B cell (primary cell): ENCODE measurements at regions not wholly inside any gene's neighbourhood (a gene's known extent, or its start where the extent isn't known, plus 50 kb on each side); places are given as distances from the start of the nearest gene placed in this dataset.

Source experiments
- EZH2 ChIP-seq: IDR thresholded peaks from 2 replicates; pipeline ENCODE4 v1.6.1; 2012; ENCODE audit warnings: borderline replicate concordance, low read depth, mild to moderate bottlenecking, moderate library complexity, low read length; ENCODE audit not compliant: insufficient read depth, poor library complexity, severe bottlenecking
- TF ChIP-seq, protein P1 (sequence below): fragments of 200-600 bp; IDR thresholded peaks from one replicate; pipeline ENCODE4 v1.8.0; 2022; ENCODE audit warnings: antibody characterized with exemption, mild to moderate bottlenecking

DNA sequence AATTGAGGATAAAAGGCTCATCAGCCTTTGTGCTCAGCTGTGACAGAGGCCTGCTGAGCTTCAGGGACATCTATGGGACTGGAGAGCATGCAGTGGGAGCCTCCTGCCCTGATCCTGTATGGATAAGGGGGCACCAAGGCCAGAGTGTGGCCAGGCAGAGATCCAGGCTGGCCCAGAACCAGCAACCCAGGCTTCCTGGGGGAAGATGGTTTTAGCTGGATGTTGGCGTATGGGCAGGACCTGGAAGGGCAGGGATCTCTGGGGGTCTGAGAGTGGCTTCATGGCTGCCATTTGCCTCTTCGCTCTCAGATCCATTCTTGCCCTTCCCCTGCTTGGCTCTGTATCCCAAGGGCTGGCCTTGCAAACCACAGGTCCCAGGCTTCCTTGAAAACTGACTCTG lies 169.9 kb downstream of the MACROH2A1 start:
- TF ChIP-seq, protein P1, sequence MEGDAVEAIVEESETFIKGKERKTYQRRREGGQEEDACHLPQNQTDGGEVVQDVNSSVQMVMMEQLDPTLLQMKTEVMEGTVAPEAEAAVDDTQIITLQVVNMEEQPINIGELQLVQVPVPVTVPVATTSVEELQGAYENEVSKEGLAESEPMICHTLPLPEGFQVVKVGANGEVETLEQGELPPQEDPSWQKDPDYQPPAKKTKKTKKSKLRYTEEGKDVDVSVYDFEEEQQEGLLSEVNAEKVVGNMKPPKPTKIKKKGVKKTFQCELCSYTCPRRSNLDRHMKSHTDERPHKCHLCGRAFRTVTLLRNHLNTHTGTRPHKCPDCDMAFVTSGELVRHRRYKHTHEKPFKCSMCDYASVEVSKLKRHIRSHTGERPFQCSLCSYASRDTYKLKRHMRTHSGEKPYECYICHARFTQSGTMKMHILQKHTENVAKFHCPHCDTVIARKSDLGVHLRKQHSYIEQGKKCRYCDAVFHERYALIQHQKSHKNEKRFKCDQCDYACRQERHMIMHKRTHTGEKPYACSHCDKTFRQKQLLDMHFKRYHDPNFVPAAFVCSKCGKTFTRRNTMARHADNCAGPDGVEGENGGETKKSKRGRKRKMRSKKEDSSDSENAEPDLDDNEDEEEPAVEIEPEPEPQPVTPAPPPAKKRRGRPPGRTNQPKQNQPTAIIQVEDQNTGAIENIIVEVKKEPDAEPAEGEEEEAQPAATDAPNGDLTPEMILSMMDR: no peak
- TF ChIP-seq EZH2: no peak
